ENCODE measurements at regions not wholly inside any gene's neighbourhood (a gene's known extent, or its start where the extent isn't known, plus 50 kb on each side); places are given as distances from the start of the nearest gene placed in this dataset.
"Not testable (repeated sequence)": the region's sequence is repeated elsewhere in the genome, so short reads cannot be mapped to it uniquely, and the experiment has no call there.

DNA sequence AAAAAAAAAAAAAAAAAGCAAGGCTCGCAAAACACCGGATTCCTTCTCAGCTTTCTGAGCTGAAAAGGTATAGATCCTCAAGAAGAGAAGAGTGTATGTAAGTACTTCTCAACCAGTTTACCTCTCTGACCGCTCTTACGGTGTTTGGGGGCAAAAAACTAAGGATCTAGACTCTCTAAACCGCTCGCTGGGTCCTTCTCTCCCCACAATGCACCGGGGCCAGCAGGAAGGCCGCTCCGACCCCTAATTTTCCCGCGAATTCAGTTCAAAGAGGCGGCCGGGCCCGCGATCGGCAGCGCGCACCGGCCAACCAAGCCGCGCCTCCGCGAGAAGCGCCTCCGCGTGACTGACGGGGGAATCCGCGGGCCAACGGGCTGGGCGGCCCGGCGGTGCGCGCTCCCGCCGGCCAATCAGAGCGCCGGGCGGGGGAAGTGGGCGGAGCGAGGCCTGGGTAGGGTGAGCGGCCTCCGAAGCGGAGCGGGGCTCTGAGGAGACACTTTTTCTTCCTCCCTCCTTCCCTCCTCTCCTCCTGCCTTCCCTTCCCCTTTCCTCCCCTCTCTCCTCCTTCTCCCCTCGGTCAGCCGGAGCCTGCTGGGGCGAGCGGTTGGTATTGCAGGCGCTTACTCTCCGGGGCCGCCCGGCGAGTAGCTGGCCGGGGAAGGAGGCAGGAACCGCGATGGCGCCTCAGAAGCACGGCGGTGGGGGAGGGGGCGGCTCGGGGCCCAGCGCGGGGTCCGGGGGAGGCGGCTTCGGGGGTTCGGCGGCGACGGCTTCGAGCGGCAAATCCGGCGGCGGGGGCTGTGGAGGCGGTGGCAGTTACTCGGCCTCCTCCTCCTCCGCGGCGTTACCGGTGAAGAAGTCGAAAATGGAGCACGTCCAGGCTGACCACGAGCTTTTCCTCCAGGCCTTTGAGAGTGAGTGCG is 93.0 kb downstream of the CRLF3 start:
- peak; percentile 81 for DNase-seq

DNA sequence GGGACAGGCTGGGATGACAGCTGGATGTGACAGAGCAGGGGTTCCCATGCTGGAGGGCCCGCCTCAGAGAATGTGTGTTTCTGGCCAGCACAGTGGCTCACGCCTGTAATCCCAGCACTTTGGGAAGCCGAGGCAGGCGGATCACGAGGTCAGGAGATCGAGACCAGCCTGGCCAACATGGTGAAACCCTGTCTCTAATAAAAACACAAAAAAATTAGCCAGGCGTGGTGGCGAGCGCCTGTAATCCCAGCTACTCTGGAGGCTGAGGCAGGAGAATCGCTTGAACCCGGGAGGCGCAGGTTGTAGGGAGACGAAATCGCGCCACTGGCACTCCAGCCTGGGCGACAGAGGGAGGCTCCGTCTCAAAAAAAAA is 93.7 kb downstream of the CRLF3 start:
- not testable (repeated sequence) for DNase-seq

GRCh38 chr17:30730171-30730836 is 94.2 kb downstream of the CRLF3 start:
- not testable (repeated sequence) for DNase-seq

- DNase-seq = not testable (repeated sequence)
Observed at GRCh38 chr17:30729471-30730170, 94.9 kb downstream of the CRLF3 start.

DNA sequence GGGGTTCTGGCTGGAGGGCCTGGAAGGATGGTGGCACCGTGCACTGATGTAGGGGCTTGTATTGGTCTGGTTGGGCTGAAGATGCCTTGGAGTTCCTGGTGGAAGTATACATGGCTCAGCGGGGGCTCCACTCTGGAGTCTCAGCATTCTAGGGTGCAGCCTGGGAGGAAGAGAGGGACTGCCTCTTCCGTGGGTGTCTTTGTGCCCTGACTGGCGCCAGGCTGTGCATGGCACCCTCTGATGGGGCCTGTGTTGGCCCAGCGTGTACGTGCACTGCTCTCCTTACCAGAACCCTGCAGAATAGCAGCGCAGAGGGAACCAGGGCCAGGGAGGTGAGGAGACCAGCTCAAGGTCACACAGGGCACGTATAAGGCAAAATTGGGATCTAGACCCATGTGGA is 97.0 kb downstream of the CRLF3 start:
- DNase-seq = not testable (repeated sequence)

- not testable (repeated sequence) for DNase-seq
Observed at GRCh38 chr17:30726734-30727133, 97.8 kb downstream of the CRLF3 start.

DNA sequence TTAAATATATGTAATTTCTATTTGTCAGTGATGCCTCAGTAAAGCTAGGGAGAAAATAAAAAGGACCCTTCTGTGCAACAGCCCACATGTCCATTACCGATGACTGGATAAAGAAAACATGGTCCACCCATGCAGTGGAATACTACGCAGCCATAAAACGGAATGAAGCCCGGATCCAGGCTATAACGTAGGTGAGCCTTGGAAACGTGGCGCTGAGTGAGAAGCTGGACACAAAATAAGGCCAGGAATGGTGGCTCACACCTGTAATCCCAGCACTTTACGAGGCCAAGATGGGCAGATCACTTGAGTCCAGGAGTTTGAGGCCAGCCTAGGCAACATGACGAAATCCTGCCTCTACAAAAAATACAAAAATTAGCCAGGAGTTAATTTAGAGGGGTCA is 98.2 kb downstream of the CRLF3 start:
- DNase-seq = not testable (repeated sequence)

DNA sequence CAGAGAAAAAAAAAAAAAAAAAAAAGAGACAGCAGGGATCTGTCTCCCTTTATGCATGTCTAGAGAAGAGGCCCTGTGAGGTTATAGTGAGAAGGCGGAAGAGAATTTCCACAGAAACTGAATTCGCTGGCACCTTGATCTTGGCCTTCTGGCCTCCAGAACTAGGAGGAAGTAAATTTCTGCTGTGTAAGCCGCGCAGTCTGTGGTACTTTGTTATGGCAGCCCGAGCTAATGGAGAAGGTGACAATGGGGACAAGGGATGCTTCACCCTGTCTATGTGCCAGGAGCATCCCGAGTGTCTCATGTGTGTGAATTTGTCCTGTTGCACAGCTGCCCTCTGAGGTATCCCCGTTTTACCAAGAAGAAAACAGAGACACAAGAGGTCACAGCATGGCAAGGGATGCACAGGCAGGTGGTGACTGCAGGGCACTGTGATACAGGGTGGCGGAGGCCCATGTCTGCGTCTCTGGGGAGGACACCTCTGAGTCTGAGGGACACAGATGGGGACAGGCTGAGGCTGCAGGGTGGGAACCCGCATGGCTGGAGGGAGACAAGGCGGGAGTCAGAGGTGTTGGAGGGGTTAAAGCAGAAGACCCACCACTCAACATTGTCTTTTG is 100.3 kb downstream of the CRLF3 start:
- DNase-seq = not testable (repeated sequence)

DNA sequence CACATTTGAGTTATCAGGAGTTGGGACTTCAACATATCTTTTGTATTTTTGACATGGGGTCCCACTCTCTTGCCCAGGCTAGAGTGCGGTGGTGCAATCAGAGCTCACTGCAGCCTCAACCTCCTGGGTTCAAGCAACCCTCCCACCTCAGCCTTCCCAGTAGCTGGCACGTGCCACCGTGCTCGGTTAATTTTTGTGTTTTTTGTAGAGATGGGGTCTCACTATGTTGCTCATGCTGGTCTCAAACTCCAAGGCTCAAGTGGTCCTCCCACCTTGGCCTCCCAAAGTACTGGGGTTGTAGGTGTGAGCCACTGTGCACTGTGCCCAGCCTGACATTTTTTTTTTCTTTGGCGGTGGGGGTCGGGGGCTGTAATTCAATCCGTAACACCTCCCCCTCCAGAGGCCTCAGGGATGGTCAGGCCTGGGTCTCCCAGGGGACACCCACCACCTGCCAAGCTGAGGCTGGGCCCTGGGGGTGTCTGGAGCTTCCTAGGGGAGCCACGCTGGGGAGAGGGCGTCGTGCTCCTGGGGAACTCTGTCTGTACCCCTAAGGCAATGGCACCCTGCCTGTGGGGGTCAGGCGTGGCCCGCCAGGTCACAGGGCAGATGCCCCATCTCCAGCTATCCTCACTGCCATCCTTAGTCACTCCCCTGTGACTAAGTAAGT is 102.2 kb downstream of the CRLF3 start:
- not testable (repeated sequence) for DNase-seq

- not testable (repeated sequence) for DNase-seq
Observed at GRCh38 chr17:30720971-30721370, 103.5 kb downstream of the CRLF3 start.

GRCh38 chr17:30720013-30720471 is 104.5 kb downstream of the CRLF3 start:
- no peak for DNase-seq

GRCh38 chr17:30719131-30719973 is 105.1 kb downstream of the CRLF3 start:
- DNase-seq = peak; percentile 9

DNA sequence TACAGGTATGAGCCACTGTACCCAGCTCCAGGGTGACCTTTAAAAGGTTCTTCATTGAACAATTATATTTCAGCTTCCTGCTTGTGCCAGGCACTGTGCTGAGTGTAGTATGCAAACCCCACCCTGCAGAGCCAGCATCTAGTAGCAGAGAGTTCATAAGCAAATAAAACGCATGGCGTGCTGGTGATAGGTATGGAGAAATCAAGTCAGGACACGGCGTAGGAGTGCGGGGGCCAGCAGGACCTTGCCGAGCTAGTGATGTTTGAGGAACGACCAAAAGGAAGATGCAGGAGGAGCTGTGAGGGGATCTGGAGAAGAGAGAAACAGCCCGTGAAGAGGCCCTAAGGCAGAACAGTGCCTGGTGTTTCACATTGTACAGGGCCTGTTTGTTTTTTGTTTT is 105.8 kb downstream of the CRLF3 start:
- not testable (repeated sequence) for DNase-seq

GRCh38 chr17:30718099-30718447 is 106.4 kb downstream of the CRLF3 start:
- not testable (repeated sequence) for DNase-seq

GRCh38 chr17:30717291-30718098 is 107.0 kb downstream of the CRLF3 start:
- DNase-seq = no peak

- no peak for DNase-seq
Observed at GRCh38 chr17:30716461-30717290, 107.8 kb downstream of the CRLF3 start.

DNA sequence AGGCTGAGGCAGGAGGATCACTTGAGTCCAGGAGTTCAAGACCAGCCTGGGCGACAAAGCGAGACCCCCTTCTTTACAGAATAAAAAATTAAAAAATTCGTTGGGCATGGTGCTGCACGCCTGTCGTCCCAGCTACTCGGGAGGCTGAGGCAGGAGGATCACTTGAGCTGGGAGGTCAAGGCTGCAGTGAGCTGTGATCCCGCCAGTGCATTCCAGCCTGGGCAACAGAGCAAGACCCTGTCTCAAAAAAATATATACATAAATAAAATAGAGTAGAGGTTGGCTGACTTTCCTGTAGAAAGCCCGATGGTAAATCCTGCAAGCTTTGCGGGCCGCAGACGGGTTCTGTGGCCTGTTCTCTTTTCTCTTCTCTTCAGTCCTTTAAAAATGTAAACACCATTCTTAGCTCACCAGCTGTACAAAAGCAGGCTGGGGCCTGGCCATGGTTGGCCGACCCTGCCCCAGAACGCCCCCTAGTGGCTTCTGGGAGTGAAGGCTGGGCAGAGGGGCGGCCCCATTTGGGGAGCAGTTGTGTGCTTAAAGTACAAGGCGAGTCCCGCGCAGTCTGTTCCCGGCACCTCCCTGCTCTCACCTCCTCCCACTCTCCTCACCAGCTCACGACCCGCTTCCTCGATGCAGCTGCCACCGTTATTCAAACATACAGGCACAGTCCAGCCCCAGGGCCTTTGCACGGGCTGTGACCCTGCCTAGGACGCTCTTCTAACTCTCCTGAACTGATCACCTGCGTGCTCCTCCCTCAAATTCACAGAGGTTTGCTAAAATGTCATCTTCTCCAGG is 109.5 kb downstream of the CRLF3 start:
- not testable (repeated sequence) for DNase-seq

DNA sequence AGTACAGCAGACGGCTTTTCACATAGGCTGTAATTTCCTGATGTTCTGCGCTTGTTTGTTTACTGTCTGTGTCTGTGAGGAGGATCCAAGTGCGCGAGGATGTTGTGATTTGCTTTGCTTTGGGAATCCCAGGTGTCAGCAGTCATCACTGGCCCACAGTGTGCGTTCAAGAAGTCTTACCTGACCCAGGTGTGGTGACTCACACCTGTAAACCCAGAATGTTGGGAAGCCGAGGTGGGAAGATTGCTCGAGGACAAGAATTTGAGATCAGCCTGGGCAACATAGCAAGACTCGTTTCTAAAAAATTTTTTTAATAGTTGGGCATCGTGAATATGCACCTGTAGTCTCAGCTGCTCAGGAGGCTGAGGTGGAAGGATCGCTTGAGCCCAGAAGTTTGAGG is 110.7 kb downstream of the CRLF3 start:
- not testable (repeated sequence) for DNase-seq

GRCh38 chr17:30712859-30713258 is 111.6 kb downstream of the CRLF3 start:
- not testable (repeated sequence) for DNase-seq

Data from NCI-H1092 treated with DMSO at 0.1 percent for 48 hours (cell line).